Testis (tissue), 2 donors: ENCODE measurements at regions not wholly inside any gene's neighbourhood (a gene's known extent, or its start where the extent isn't known, plus 50 kb on each side); places are given as distances from the start of the nearest gene placed in this dataset.

ENCODE experiments used
- POLR2A ChIP-seq: fragments of 450-650 bp; IDR thresholded peaks from one replicate; pipeline ENCODE4 v1.6.1; 2017; ENCODE audit warnings: antibody characterized with exemption, mild to moderate bottlenecking, moderate library complexity
- TF ChIP-seq, protein P1 (sequence below), 3 experiments: fragments of 450-650 bp in 2 of 3; fragments of 200-600 bp in 1 of 3; sonication (generic) in 1 of 3; IDR thresholded peaks; one replicate each; pipeline ENCODE4 v1.5.1; 2016 to 2019; ENCODE audit warnings: antibody characterized with exemption in 3 of 3, mild to moderate bottlenecking in 2 of 3, moderate library complexity in 1 of 3

DNA sequence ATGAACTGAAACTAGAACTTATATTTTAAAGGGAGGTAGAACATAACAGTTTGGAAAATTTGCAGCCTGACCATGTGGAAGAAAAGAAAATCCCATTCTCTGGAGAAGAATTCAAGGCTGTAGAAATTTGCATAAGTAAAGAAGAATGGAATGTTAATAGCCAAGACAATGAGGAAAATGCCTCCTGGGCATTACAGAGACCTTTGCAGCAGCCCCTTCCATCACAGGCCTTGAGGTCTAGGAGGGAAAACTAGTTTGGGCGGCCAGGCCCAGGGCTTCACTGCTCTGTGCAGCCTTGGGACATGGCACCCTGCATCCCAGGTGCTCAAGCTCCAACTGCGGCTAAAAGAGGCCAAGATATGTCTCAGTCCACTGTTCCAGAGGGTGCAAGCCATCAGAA lies 1506.8 kb downstream of the PCDH18 start:
- TF ChIP-seq, protein P1, sequence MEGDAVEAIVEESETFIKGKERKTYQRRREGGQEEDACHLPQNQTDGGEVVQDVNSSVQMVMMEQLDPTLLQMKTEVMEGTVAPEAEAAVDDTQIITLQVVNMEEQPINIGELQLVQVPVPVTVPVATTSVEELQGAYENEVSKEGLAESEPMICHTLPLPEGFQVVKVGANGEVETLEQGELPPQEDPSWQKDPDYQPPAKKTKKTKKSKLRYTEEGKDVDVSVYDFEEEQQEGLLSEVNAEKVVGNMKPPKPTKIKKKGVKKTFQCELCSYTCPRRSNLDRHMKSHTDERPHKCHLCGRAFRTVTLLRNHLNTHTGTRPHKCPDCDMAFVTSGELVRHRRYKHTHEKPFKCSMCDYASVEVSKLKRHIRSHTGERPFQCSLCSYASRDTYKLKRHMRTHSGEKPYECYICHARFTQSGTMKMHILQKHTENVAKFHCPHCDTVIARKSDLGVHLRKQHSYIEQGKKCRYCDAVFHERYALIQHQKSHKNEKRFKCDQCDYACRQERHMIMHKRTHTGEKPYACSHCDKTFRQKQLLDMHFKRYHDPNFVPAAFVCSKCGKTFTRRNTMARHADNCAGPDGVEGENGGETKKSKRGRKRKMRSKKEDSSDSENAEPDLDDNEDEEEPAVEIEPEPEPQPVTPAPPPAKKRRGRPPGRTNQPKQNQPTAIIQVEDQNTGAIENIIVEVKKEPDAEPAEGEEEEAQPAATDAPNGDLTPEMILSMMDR (IDR thresholded peaks at IDR 0.05), result no peak
- no peak for TF ChIP-seq POLR2A
